Keratinocyte (primary cell): ENCODE measurements at regions not wholly inside any gene's neighbourhood (a gene's known extent, or its start where the extent isn't known, plus 50 kb on each side); places are given as distances from the start of the nearest gene placed in this dataset.

Experiments
- CTCF ChIP-seq, 3 experiments: IDR thresholded peaks in 1 of 3; conservative IDR thresholded peaks in 1 of 3; optimal IDR thresholded peaks in 1 of 3; 2 replicates in 2 of 3; 3 replicates in 1 of 3; pipeline versions ENCODE3 to v1.5.1; 2011; ENCODE audit warnings: low read length in 3 of 3, mild to moderate bottlenecking in 3 of 3, moderate library complexity in 2 of 3, control low read depth in 1 of 3, inconsistent platforms in 1 of 3; ENCODE audit not compliant: insufficient read depth in 2 of 3; ENCODE audit errors: extremely low read depth in 1 of 3
- EZH2 ChIP-seq: IDR thresholded peaks from one replicate; pipeline ENCODE4 v1.6.1; 2012; ENCODE audit warnings: inconsistent platforms, mild to moderate bottlenecking, low read length, moderate library complexity

DNA sequence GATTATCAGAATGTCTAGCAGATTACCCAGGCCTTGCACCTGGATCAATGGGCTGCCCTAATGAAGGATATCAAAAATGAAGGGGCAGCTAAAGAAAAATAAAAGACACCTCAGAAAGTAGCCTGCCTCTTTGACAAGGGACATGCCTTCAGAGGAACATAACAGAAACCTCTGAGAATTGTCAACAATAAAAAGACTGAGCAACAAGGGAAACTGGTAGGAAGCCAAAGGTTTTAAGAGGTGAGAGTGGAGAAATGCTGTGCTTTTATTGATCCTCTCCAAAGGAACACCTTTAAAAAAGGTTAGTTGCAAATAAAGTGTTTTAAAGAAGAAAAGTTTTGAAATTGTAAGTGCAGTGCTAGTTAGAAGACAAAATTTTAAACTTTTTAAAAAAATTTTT lies 187.8 kb upstream of the TTC14 start:
- no peak for TF ChIP-seq CTCF (optimal IDR thresholded peaks at IDR 0.05 in 1 of 3, IDR thresholded peaks at IDR 0.05 in 1 of 3, conservative IDR thresholded peaks at IDR 0.05 in 1 of 3; ENCODE audit: extremely low read depth in 1 of 3, insufficient read depth in 2 of 3, low read length in 3 of 3)
- TF ChIP-seq EZH2 = no peak
